Peyer's patch (tissue), 4 donors: ENCODE measurements at regions not wholly inside any gene's neighbourhood (a gene's known extent, or its start where the extent isn't known, plus 50 kb on each side); places are given as distances from the start of the nearest gene placed in this dataset.

Experiments used
- CTCF ChIP-seq, 6 experiments: fragments of 450-650 bp in 4 of 6; fragments of 200-600 bp in 2 of 6; sonication (generic) in 1 of 6; IDR thresholded peaks; one replicate each; pipeline ENCODE4 v1.5.1; 2017 to 2019; ENCODE audit warnings: antibody characterized with exemption in 6 of 6, mild to moderate bottlenecking in 3 of 6, moderate library complexity in 1 of 6
- POLR2A ChIP-seq, 2 donors: fragments of 450-650 bp; IDR thresholded peaks; one replicate each; pipeline ENCODE4 v1.5.1; 2017; ENCODE audit warnings: antibody characterized with exemption in 2 of 2, mild to moderate bottlenecking in 2 of 2, moderate library complexity in 2 of 2

DNA sequence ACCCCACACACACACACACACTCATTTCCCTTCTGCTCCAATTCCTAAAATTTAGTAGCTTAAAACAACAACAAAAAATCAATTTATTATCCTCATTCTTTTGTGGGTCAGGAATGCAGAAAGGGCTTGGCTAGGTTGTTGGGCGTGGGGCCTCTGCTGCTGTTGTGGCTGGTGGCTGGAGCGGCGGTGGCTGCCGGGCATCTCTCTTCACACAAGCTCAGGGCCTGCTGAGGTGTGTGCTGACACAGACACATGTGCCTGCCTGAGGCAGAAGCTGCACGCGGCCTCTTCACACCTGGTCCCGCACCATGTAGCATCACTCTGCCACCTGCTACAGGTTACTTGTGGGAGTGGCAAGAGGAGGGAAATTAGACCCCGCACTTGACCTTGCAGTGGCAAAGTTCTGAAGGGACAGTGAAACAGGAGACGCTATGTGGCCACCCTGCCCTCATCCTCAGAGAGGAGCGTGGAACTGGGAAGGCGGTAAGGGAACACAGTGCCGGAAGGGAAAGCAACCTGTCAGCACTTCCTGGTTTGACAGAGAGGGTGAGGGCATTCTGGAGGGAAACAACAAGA is 64.0 kb upstream of the PRR20G start:
- TF ChIP-seq CTCF (IDR thresholded peaks at IDR 0.05) (no peak), POLR2A (IDR thresholded peaks at IDR 0.05) (no peak)
